Glomerular visceral epithelial cell (primary cell): ENCODE measurements at regions not wholly inside any gene's neighbourhood (a gene's known extent, or its start where the extent isn't known, plus 50 kb on each side); places are given as distances from the start of the nearest gene placed in this dataset.
"Not testable (repeated sequence)": the region's sequence is repeated elsewhere in the genome, so short reads cannot be mapped to it uniquely, and the experiment has no call there.

ENCODE experiments used
- DNase-seq: peaks from one replicate; pipeline ENCODE4 v3.0.0-alpha.2; 2016; ENCODE audit errors: extremely low spot score

- DNase-seq, result no peak
These were observed 1508.3 kb downstream of the RAPGEF2 start for GRCh38 chr4:160611181-160611580.

- no peak for DNase-seq
These were observed 1528.2 kb downstream of the RAPGEF2 start for GRCh38 chr4:160631044-160631443.

DNA sequence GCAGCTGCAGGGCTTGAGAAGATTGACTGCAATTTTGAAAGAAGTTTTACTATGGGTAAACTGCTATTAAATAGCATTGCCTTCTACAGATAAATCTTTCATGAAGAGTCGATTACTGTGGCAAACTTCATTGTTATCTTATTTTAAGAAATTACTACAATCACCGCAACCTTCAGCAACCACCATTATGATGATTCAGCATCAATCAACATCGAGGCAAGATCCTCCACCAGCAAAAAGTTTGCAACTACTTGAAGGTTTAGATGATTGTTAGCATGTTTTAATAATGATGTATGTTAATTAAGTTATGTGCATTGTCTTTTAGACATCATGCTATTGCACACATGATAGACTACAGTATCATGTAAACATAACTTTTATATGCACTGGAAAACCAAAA is 1511.0 kb downstream of the FSTL5 start:
- no peak for DNase-seq

DNA sequence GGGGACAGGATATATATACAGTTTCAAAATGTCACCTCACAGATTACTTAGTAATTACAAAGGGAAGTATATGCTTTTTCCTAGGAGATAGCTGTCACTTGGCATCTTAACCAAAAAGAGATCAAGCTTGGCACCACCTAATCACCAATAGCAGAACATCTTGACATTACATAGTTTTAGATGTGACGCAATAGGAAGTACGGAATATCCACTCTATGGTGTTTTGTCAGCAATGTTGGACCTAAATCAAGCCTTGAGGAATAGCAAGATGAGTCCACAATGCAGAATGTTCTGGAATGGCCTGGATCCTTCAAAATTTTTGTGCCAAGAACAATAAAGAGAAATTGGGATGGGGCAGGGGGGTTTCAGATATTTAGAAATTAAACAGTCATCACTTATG is 1488.2 kb downstream of the FSTL5 start:
- DNase-seq, result no peak

DNA sequence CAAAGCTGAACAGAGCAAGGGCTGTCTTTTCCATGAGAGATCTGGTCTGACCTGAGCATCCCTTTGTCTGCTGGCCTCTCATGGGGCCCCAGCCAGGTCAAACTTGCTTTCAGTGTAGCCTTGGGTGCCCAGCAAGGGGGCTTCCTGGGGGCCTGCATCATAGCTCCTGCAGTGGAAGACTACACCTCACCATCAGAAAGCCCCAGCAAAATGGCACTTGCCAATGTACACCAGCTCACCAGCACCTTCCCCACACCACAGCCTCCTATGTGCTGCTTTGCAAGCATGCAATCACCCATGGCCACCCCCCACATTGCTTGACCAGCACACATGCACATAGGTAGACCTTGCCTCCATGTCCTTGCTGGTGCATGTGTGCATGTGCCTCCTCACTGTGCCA is 1478.1 kb downstream of the FSTL5 start:
- DNase-seq, result no peak

- DNase-seq, result no peak
These were observed 1462.1 kb downstream of the FSTL5 start for GRCh38 chr4:160701671-160702070.

- DNase-seq, result no peak
These were observed 1454.8 kb downstream of the FSTL5 start for GRCh38 chr4:160709026-160709425.

GRCh38 chr4:160709546-160709945 is 1454.3 kb downstream of the FSTL5 start:
- no peak for DNase-seq

DNA sequence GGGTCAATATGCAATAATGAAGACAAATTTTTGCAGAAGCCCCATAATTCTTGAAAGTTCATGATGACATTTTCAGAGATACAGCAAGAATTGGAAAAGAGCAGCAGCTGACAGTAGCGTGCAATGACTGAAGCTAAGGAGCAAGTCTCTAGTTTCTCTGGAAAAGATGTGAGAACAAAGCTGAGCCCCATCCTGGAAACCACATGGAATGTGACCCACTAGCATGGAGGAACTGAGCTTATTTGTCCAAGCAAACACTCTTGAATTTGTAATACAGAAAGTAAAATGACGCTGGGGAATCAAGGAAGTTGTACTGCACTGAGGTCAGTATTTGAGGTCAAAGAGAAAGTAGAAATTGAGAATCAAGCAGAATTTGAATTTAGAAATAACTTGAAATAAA is 1447.2 kb downstream of the FSTL5 start:
- DNase-seq, result no peak

- DNase-seq, result no peak
These were observed 1446.0 kb downstream of the FSTL5 start for GRCh38 chr4:160717848-160718247.

DNA sequence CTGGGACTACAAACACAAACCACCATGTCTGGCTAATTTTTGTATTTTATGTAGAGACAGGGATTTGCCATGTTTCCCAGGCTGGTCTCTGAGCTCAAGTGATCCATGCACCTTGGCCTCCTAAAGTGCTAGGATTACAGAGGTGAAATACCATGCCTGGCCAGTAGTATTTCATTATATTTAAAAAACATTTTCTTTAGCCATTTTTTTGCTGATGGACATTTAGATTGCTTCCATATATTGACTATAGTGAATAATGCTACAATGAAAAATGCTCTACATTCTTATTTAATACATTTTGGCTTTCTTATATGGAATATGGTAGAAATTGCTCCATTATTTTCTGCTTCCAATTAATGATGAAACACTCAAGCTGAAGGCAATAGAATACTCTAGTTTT is 1439.7 kb downstream of the FSTL5 start:
- DNase-seq, result no peak

DNA sequence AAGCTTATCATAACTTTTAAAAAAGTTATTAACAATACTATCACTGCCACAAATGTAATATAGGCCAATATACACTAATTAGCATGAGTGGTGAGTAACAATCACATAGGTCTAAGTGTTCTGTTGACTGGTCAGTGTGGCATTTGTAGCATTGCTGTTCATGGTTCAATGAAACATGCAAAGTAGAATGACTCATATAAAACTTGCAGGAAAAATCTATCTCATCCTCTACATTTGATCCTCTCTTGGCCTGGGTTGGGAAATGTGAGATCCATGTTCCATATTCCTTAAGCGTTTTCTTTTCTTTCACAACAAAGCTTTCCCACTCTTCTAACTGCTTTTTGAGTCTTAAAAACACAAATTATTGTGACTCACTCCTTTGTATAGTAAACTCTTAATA is 1418.7 kb downstream of the FSTL5 start:
- DNase-seq, result peak; percentile 35

DNA sequence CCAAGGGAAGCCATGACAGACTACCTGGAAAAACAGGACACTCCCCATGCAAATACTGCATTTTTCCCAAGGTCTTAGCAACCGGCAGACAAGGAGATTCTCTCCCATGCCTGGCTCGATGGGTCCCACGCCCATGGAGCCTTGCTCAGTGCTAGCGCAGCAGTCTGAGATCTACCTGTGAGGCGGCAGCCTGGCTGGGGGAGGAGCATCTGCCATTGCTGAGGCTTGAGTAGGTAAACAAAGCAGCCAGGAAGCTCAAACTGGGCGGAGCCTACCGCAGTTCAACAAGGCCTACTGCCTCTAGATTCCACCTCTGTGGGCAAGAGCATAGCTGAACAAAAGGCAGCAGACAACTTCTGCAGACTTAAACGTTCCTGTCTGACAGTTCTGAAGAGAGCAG is 1417.2 kb downstream of the FSTL5 start:
- not testable (repeated sequence) for DNase-seq

DNA sequence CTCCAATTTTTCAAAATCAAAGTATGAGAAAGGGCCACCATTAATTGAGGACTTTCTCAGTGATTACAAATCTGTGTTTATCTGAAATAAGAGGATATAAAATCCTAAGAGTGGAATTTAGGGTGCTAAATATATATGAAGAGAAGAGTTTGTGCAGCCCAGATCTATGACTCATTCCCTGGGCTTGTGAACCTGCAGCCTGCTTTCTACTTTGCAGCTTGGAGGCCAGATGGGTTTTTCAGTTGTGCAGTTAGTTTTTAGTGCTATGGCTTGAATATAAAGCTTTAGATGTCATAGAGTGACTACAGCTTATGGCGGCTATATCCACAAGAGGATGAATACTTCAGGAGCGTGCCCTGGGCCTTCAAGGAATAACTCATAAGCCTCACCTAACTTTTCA is 1391.1 kb downstream of the FSTL5 start:
- DNase-seq, result peak; percentile 5

DNA sequence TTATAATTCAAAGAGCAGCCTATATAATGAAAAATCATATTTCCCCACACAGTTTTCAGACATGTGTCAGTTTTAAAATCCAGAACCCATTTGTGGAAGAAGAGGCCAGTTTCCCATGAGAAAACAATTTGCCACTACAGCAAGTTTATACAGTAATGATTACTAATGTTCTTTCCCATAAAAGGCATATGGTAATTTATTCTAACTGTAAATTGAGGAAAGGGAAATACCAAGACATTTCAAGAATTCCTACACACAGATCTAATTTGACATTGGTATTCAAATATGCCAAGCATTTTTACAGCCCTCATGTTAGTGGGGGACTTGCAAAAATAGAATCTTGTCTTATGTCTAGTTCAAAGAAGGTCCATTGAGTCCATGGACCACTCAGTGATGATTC is 1368.6 kb downstream of the FSTL5 start:
- no peak for DNase-seq

DNA sequence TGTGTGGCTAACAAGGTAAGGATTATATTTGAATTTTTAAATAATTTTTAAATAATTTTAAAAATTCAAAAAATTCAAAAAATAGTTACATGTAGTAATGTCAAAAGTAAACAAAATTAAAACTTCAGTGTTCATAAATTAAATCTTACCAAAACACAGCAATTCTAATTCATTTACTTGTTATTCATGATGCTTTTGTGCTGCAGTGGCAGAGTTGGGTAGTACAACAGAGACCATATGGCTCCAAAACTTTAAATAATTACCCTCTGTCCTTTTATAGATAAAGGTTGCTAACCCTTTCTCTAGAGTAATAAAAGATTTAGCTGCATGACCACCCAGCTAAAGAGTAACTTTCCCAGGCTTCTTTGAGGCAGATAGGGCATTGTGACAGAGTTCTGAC is 1355.6 kb downstream of the FSTL5 start:
- DNase-seq, result no peak

DNA sequence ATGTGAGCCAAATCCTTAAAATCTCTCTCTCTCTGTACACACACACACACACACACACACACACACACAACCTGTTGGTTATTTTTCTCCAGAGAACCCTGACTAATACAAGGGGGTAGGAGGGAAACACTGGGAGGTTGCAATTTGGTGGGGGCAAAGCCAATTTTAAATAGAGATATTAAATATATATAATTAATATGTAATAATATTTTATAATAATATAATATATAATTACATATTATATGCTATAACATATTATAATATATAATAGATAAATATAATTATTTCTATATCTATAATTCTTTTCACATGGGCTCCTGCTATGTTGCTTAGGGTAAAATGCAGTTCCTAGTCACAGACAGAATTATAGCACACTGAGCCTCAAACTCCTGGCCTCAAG is 1354.2 kb downstream of the FSTL5 start:
- DNase-seq, result no peak

DNA sequence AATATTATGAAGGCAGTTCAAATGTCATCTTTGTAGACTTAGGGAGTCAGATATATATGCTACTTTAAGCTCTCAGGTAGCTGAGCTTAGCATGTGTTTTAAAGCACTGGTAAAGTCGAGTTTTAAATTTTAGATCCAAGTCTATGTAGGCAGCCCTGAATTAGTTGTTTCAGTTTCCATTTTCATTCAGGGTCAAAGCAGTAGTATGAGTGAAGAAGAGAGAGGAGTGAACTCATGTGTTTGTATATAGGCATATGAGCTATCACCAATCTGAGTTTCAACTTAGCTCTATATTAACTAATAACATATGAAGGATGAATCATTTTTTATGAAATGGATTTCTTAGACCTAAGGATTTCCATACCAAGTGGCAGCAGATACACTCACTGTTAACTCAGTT is 1353.4 kb downstream of the FSTL5 start:
- DNase-seq, result no peak

DNA sequence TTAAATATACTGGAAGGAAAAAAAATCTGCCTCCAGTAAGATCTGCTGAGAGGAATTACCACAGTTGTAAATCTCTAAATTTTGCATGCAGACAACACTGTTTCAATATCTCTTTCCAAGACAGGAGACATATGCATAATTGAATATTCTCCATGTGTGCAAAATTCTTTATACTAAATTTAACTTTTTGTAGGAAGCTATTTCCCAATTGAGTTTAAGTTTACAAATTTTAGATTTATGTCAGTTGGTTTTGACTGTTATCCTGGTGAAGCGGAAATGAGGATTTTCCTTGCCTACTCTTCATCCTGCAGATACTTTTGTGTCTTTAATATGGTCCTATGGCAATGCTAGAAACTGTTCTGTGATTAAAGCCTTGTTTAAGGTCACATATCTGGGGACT is 1352.9 kb downstream of the FSTL5 start:
- DNase-seq, result no peak

DNA sequence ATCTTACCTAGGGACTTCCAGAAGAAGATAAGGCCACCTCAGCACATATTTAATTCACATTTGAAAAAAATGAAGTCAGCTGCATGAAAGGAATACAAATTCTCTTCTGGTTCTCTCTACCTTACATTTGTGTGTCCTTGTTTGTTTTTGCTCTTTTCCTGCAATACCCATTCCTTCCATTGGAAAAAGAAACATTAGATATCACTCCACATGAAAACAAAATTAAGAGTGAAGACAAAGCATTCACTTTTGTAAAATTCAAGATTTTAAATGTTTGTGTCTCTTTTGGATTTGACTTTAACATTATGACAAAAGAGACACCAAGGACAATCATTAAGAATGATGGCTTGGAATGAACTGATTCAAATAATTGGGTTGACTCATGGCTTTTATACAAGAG is 1351.8 kb downstream of the FSTL5 start:
- no peak for DNase-seq

- DNase-seq, result no peak
These were observed 1349.1 kb downstream of the FSTL5 start for GRCh38 chr4:160814726-160815125.

DNA sequence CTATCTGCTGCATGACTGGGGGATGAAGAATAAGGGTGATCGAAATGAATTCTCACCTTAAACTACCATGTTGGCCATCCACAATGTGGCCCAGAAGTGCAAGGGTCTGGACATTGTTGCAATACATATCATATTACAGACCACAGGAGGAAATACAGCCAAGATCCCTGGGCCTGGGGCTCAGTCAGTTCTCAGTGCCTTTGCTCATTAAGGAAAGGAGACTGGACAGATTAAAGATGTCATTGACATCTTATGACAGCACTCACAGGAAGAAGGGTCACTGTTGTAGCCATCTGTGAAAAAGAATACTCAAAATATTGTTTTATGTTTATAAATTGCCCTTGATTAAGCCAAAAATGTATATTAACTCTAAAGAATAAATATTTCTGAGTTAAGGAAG is 1345.2 kb downstream of the FSTL5 start:
- DNase-seq, result no peak

- no peak for DNase-seq
These were observed 1344.0 kb downstream of the FSTL5 start for GRCh38 chr4:160819791-160820190.

- no peak for DNase-seq
These were observed 1339.3 kb downstream of the FSTL5 start for GRCh38 chr4:160824481-160824880.
